Neural progenitor cell (in vitro differentiated cells): ENCODE measurements at regions not wholly inside any gene's neighbourhood (a gene's known extent, or its start where the extent isn't known, plus 50 kb on each side); places are given as distances from the start of the nearest gene placed in this dataset.

Source experiments
- DNase-seq: peaks from one replicate; pipeline ENCODE4 v3.0.0-alpha.2; 2016; ENCODE audit warnings: low spot score
- H2AFZ ChIP-seq: fragments of 200-600 bp; sonication (generic); replicated peaks from 2 replicates; pipeline ENCODE4 v1.6.1; 2016; ENCODE audit warnings: antibody characterized with exemption
- H3F3A ChIP-seq: fragments of 200-600 bp; sonication (generic); 2 replicates; pipeline ENCODE4 v1.6.1; 2016; ENCODE audit warnings: antibody characterized with exemption, low read depth
- H3K27ac ChIP-seq: fragments of 200-600 bp; sonication (generic); 2 replicates; pipeline ENCODE4 v1.5.1; 2016; ENCODE audit warnings: mild to moderate bottlenecking
- H3K27me3 ChIP-seq: fragments of 200-600 bp; sonication (generic); 2 replicates; pipeline ENCODE4 v1.6.1; 2016; ENCODE audit warnings: mild to moderate bottlenecking, moderate library complexity
- H3K36me3 ChIP-seq: fragments of 200-600 bp; sonication (generic); 2 replicates; pipeline ENCODE4 v1.5.1; 2016
- H3K4me1 ChIP-seq: fragments of 200-600 bp; sonication (generic); 2 replicates; pipeline ENCODE4 v1.6.1; 2016; ENCODE audit warnings: mixed run types
- H3K4me2 ChIP-seq: fragments of 200-600 bp; sonication (generic); 2 replicates; pipeline ENCODE4 v1.6.1; 2016
- H3K4me3 ChIP-seq: fragments of 200-600 bp; sonication (generic); 2 replicates; pipeline ENCODE4 v1.5.1; 2016
- H3K79me2 ChIP-seq: fragments of 200-600 bp; sonication (generic); 2 replicates; pipeline ENCODE4 v1.6.1; 2016; ENCODE audit warnings: low read depth
- H3K9ac ChIP-seq: fragments of 200-600 bp; sonication (generic); 2 replicates; pipeline ENCODE4 v1.6.1; 2016
- H3K9me3 ChIP-seq: fragments of 200-600 bp; sonication (generic); 2 replicates; pipeline ENCODE4 v1.5.1; 2016; ENCODE audit warnings: low read depth
- H4K20me1 ChIP-seq: fragments of 200-600 bp; sonication (generic); 2 replicates; pipeline ENCODE4 v1.6.1; 2016; ENCODE audit warnings: low read depth
- H3K27ac Mint-ChIP-seq: 3 replicates; pipeline ENCODE4 v1.8.0; 2021; ENCODE audit warnings: mixed read lengths
- H3K27me3 Mint-ChIP-seq: 2 replicates; pipeline ENCODE4 v1.8.0; 2022; ENCODE audit warnings: low read depth, mild to moderate bottlenecking, inconsistent platforms, moderate library complexity, mixed read lengths; ENCODE audit not compliant: insufficient read depth
- H3K36me3 Mint-ChIP-seq: 3 replicates; pipeline ENCODE4 v1.8.0; 2021; ENCODE audit warnings: mixed read lengths
- H3K4me1 Mint-ChIP-seq: 3 replicates; pipeline ENCODE4 v1.8.0; 2021; ENCODE audit warnings: mixed read lengths
- H3K4me3 Mint-ChIP-seq: 3 replicates; pipeline ENCODE4 v1.8.0; 2021; ENCODE audit warnings: mild to moderate bottlenecking, moderate library complexity, mixed read lengths
- H3K9me3 Mint-ChIP-seq: 3 replicates; pipeline ENCODE4 v1.8.0; 2020; ENCODE audit warnings: mixed read lengths
- EZH2 ChIP-seq: fragments of 200-600 bp; sonication (generic); IDR thresholded peaks from 2 replicates; pipeline ENCODE4 v1.6.1; 2017; ENCODE audit warnings: antibody characterized with exemption, mild to moderate bottlenecking, moderate library complexity
- EZH2phosphoT487 ChIP-seq: fragments of 200-600 bp; sonication (generic); IDR thresholded peaks from 2 replicates; pipeline ENCODE4 v1.6.1; 2017; ENCODE audit warnings: antibody characterized with exemption
- TF ChIP-seq, protein P1 (sequence below): fragments of 200-600 bp; sonication (generic); IDR thresholded peaks from 2 replicates; pipeline ENCODE4 v1.5.1; 2017; ENCODE audit warnings: antibody characterized with exemption, mild to moderate bottlenecking

GRCh38 chr1:110264430-110264829, 54.3 kb downstream of the KCNC4 start:
- no peak overlapping the region for H3K4me2 ChIP-seq
- H3K27ac Mint-ChIP-seq: peak overlapping the region; percentile 32
- no peaks in the 10 kb centered on the region for H3K27me3 ChIP-seq
- no peak overlapping the region for H3K27ac ChIP-seq
- no peak for DNase-seq
- no peak for TF ChIP-seq EZH2phosphoT487
- TF ChIP-seq EZH2: no peak
- TF ChIP-seq, protein P1, sequence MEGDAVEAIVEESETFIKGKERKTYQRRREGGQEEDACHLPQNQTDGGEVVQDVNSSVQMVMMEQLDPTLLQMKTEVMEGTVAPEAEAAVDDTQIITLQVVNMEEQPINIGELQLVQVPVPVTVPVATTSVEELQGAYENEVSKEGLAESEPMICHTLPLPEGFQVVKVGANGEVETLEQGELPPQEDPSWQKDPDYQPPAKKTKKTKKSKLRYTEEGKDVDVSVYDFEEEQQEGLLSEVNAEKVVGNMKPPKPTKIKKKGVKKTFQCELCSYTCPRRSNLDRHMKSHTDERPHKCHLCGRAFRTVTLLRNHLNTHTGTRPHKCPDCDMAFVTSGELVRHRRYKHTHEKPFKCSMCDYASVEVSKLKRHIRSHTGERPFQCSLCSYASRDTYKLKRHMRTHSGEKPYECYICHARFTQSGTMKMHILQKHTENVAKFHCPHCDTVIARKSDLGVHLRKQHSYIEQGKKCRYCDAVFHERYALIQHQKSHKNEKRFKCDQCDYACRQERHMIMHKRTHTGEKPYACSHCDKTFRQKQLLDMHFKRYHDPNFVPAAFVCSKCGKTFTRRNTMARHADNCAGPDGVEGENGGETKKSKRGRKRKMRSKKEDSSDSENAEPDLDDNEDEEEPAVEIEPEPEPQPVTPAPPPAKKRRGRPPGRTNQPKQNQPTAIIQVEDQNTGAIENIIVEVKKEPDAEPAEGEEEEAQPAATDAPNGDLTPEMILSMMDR: no peak
- no peaks in the 10 kb centered on the region for H3K79me2 ChIP-seq
- H3K27me3 Mint-ChIP-seq: peaks cover 3% of the 10 kb centered on the region
- H3K36me3 ChIP-seq: no peaks in the 10 kb centered on the region
- peaks cover 22% of the 10 kb centered on the region for H3K4me1 ChIP-seq
- no peaks in the 10 kb centered on the region for H4K20me1 ChIP-seq
- peaks cover 25% of the 10 kb centered on the region for H3F3A ChIP-seq
- no peaks in the 10 kb centered on the region for H3K36me3 Mint-ChIP-seq
- H3K4me1 Mint-ChIP-seq: peaks cover 31% of the 10 kb centered on the region
- H2AFZ ChIP-seq: no peak overlapping the region
- no peak overlapping the region for H3K4me3 Mint-ChIP-seq
- no peak overlapping the region for H3K9ac ChIP-seq
- no peaks in the 10 kb centered on the region for H3K9me3 ChIP-seq
- H3K9me3 Mint-ChIP-seq: peaks cover 3% of the 10 kb centered on the region
- H3K4me3 ChIP-seq: no peak overlapping the region

DNA sequence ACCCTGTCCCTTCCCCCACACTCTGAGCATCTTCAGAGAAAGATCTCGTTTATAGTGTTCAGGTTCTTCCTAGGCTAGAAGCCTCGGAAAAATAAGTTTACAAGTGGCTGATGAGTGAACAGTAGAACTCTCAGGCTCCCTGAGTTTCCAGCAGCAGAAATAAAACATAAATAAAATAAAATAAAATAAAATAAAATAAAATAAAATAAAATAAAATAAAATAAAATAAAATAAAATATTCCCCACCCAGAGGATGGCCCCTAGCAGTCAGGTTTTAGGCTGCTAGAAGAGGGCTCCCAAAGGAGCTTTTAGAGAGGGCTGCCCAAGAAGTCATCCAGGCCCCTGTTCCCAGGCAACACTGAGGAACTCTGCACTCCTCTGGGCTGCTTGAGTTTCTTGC, 55.1 kb downstream of the KCNC4 start:
- Mint-ChIP-seq H3K36me3 (no peaks in the 10 kb centered on the region), H3K27me3 (peaks cover 3% of the 10 kb centered on the region), H3K4me3 (no peak overlapping the region), H3K4me1 (peaks cover 31% of the 10 kb centered on the region), H3K27ac (no peak overlapping the region), H3K9me3 (peaks cover 3% of the 10 kb centered on the region)
- no peak for TF ChIP-seq EZH2
- no peak for TF ChIP-seq EZH2phosphoT487
- TF ChIP-seq, protein P1: no peak
- Histone ChIP-seq H3F3A (peaks cover 25% of the 10 kb centered on the region), H3K4me3 (no peak overlapping the region), H3K4me2 (no peak overlapping the region), H3K27me3 (no peaks in the 10 kb centered on the region), H3K27ac (no peak overlapping the region), H3K36me3 (no peaks in the 10 kb centered on the region), H2AFZ (no peak overlapping the region), H3K4me1 (peaks cover 22% of the 10 kb centered on the region), H3K9me3 (no peaks in the 10 kb centered on the region), H3K79me2 (no peaks in the 10 kb centered on the region), H3K9ac (no peak overlapping the region), H4K20me1 (no peaks in the 10 kb centered on the region)
- no peak for DNase-seq

DNA sequence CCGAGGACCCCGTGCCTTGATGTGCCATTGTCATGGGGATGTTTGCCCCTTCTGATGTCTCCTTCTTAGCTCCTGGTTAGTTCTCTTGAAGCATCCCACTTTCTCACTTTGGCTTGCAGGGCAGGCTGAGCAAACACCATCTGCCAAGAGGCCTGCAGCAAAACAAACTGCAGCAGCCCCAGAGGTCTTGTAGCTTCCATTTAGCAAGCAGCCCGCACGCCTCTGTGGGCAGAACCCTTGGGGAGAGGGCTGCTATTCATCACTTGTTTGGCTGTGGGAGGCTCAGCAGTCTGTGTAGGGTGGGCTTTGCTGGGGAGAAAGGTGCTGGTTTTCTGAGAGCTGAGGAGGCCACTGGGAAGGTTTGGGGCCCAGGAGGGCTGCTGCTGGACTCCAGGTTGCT, 56.7 kb downstream of the KCNC4 start:
- Mint-ChIP-seq H3K4me1 (peaks cover 31% of the 10 kb centered on the region), H3K9me3 (peaks cover 3% of the 10 kb centered on the region), H3K27me3 (peaks cover 3% of the 10 kb centered on the region), H3K27ac (peak overlapping the region; percentile 51), H3K4me3 (no peak overlapping the region), H3K36me3 (no peaks in the 10 kb centered on the region)
- Histone ChIP-seq H2AFZ (peak overlapping the region; percentile 58), H4K20me1 (no peaks in the 10 kb centered on the region), H3K36me3 (no peaks in the 10 kb centered on the region), H3K9ac (no peak overlapping the region), H3K9me3 (no peaks in the 10 kb centered on the region), H3K79me2 (no peaks in the 10 kb centered on the region), H3K27ac (no peak overlapping the region), H3K27me3 (no peaks in the 10 kb centered on the region), H3K4me1 (peaks cover 22% of the 10 kb centered on the region), H3K4me2 (no peak overlapping the region), H3K4me3 (no peak overlapping the region), H3F3A (peaks cover 25% of the 10 kb centered on the region)
- DNase-seq: no peak
- TF ChIP-seq EZH2phosphoT487 (no peak), EZH2 (no peak)
- TF ChIP-seq, protein P1: no peak
